DND-41 (cell line): ENCODE measurements at regions not wholly inside any gene's neighbourhood (a gene's known extent, or its start where the extent isn't known, plus 50 kb on each side); places are given as distances from the start of the nearest gene placed in this dataset.

Experiments
- CTCF ChIP-seq: IDR thresholded peaks from 2 replicates; pipeline ENCODE4 v1.5.1; 2012; ENCODE audit warnings: borderline replicate concordance, low read length, moderate library complexity, mild to moderate bottlenecking; ENCODE audit not compliant: poor library complexity, severe bottlenecking; ENCODE audit errors: extremely low read depth
- EZH2 ChIP-seq: IDR thresholded peaks from 3 replicates; pipeline ENCODE4 v1.6.1; 2012; ENCODE audit warnings: borderline replicate concordance, low read depth, mild to moderate bottlenecking, moderate library complexity, low read length, inconsistent platforms; ENCODE audit not compliant: severe bottlenecking

GRCh38 chr13:62158520-62158919, 742.9 kb upstream of the PCDH20 start:
- TF ChIP-seq CTCF: no peak
- TF ChIP-seq EZH2: no peak
